Middle frontal gyrus (tissue), 1 donor: ENCODE measurements at regions not wholly inside any gene's neighbourhood (a gene's known extent, or its start where the extent isn't known, plus 50 kb on each side); places are given as distances from the start of the nearest gene placed in this dataset.

ENCODE experiments used
- DNase-seq: peaks from one replicate; pipeline ENCODE4 v3.0.0-alpha.2; 2015; ENCODE audit warnings: low spot score; ENCODE audit errors: extremely low spot score

- DNase-seq = no peak
These were observed 1047.3 kb downstream of the MCTP2 start for GRCh38 chr15:95278532-95279245.

GRCh38 chr15:95279277-95280019 lies 1048.1 kb downstream of the MCTP2 start:
- no peak for DNase-seq

GRCh38 chr15:95280711-95281110 lies 1049.3 kb downstream of the MCTP2 start:
- DNase-seq = no peak

- no peak for DNase-seq
These were observed 1049.0 kb upstream of the NR2F2 start for GRCh38 chr15:95281470-95281869.

GRCh38 chr15:95284492-95284891 lies 1046.0 kb upstream of the NR2F2 start:
- DNase-seq = no peak

GRCh38 chr15:95284933-95285421 lies 1045.5 kb upstream of the NR2F2 start:
- DNase-seq = no peak

GRCh38 chr15:95286352-95286880 lies 1044.1 kb upstream of the NR2F2 start:
- no peak for DNase-seq

GRCh38 chr15:95287720-95288103 lies 1042.8 kb upstream of the NR2F2 start:
- no peak for DNase-seq

GRCh38 chr15:95288626-95289025 lies 1041.9 kb upstream of the NR2F2 start:
- DNase-seq = no peak

- no peak for DNase-seq
These were observed 1040.1 kb upstream of the NR2F2 start for GRCh38 chr15:95290176-95290974.

GRCh38 chr15:95291898-95292472 lies 1038.5 kb upstream of the NR2F2 start:
- no peak for DNase-seq

GRCh38 chr15:95292785-95293450 lies 1037.6 kb upstream of the NR2F2 start:
- DNase-seq = no peak

GRCh38 chr15:95293456-95294031 lies 1037.0 kb upstream of the NR2F2 start:
- DNase-seq = no peak

- no peak for DNase-seq
These were observed 1035.1 kb upstream of the NR2F2 start for GRCh38 chr15:95295363-95295762.

GRCh38 chr15:95295896-95296625 lies 1034.4 kb upstream of the NR2F2 start:
- no peak for DNase-seq

- DNase-seq = no peak
These were observed 1033.9 kb upstream of the NR2F2 start for GRCh38 chr15:95296643-95297042.

GRCh38 chr15:95298729-95299128 lies 1031.8 kb upstream of the NR2F2 start:
- DNase-seq = no peak

GRCh38 chr15:95300958-95301357 lies 1029.5 kb upstream of the NR2F2 start:
- DNase-seq = no peak

- no peak for DNase-seq
These were observed 1028.3 kb upstream of the NR2F2 start for GRCh38 chr15:95302206-95302605.

GRCh38 chr15:95302809-95303208 lies 1027.7 kb upstream of the NR2F2 start:
- DNase-seq = no peak
